ENCODE measurements at regions not wholly inside any gene's neighbourhood (a gene's known extent, or its start where the extent isn't known, plus 50 kb on each side); places are given as distances from the start of the nearest gene placed in this dataset.
"Not testable (repeated sequence)": the region's sequence is repeated elsewhere in the genome, so short reads cannot be mapped to it uniquely, and the experiment has no call there.

- DNase-seq (ENCODE audit: low read depth in 2 of 2) = no peak
These were observed 911.1 kb downstream of the KCNT2 start for GRCh38 chr1:195697130-195697529.

- no peak for DNase-seq (ENCODE audit: low read depth in 2 of 2)
These were observed 921.5 kb downstream of the KCNT2 start for GRCh38 chr1:195686764-195687163.

DNA sequence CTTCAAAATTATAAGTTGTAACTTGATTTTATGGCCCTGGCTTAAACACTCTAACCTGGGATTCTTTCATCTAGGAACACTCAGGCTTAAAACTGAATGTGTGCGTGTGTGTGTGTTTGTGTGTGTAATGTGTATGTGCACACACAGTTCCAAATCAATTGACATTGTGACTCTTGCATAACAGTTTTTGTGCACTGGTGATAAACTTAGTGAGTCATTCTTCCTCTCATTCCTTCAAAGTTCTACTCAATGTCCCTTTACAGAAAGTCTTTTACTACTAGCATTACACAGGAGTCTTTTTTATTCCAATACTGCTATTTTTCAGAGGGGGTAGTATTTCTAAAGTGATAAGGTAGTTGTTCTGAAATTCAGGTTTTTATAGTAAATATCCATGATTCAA is 943.6 kb downstream of the KCNT2 start:
- DNase-seq (ENCODE audit: low read depth in 2 of 2) = no peak

GRCh38 chr1:195663549-195664280 is 944.5 kb downstream of the KCNT2 start:
- no peak for DNase-seq (ENCODE audit: low read depth in 2 of 2)

- no peak for DNase-seq (ENCODE audit: low read depth in 2 of 2)
These were observed 951.5 kb downstream of the KCNT2 start for GRCh38 chr1:195656780-195657179.

DNA sequence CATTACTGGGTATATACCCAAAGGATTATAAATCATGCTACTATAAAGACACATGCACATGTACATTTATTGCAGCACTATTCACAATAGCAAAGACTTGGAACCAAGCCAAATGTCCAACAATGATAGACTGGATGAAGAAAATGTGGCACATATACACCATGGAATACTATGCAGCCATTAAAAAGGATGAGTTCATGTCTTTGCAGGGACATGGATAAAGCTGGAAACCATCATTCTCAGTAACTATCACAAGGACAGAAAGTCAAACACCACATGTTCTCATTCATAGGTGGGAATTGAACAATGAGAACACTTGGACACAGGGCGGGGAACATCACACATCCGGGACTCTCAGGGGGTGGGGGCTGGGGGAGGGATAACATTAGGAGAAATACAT is 959.4 kb downstream of the KCNT2 start:
- DNase-seq (ENCODE audit: low read depth in 2 of 2) = not testable (repeated sequence)

GRCh38 chr1:195637539-195637938 is 970.7 kb downstream of the KCNT2 start:
- no peak for DNase-seq (ENCODE audit: low read depth in 2 of 2)

- no peak for DNase-seq (ENCODE audit: low read depth in 2 of 2)
These were observed 990.0 kb downstream of the KCNT2 start for GRCh38 chr1:195618287-195618686.

DNA sequence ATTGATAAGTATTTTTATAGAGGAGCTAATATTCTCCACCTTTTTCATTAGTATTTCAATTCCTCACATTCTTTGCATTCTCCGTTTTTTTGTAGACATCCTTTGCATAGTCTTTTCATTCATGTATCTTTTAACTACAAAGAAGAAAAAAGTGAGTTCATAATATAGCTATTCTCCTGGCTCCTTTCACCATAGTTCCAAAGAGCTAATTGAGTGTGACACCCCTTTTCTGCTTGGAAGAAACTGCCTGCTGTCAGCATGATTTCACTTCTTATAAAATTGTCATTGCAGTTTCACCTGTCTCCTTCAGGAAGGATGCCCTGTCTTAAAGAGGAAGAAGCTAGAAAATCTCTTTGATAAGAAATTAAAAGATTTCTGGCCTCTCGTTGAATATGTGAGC is 991.1 kb downstream of the KCNT2 start:
- no peak for DNase-seq (ENCODE audit: low read depth in 2 of 2)

DNA sequence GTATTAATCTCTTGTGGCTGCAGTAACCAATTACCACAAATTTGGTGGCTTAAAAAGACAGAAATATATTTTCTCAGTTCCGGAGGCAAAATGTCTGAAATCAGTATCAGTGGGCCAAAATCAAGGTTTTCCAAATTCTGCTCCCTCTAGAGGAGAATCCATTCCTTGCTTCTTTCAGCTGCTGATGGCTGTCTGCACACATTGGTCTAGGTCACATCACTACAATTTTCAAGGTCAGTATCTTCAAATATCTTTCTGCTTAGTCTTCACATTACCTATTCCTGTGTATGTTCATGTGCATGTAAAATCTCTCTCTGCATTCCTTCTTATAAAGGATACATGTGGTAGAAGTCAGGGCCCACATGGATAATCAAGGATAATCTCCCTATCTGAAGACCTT is 999.4 kb downstream of the KCNT2 start:
- no peak for DNase-seq (ENCODE audit: low read depth in 2 of 2)

GRCh38 chr1:195606483-195606882 is 1001.8 kb downstream of the KCNT2 start:
- no peak for DNase-seq (ENCODE audit: low read depth in 2 of 2)

DNA sequence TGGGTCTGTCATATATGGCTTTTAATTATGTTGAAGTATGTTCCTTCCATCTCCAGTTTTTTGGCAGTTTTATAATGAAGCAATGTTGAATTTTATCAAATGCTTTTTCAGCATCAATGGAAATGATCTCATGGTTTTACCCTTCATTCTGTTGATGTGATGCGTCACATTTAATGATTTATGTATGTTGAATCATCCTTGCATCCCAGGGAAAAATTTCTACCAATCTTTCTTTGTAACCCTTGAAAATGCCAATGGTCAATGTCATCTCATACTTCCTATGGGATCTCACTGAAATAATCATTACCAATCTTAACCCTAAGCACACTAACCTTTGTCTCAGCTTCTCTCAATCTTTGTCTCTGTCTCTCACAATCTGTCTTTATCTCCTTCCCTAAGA is 1004.0 kb downstream of the KCNT2 start:
- no peak for DNase-seq (ENCODE audit: low read depth in 2 of 2)

DNA sequence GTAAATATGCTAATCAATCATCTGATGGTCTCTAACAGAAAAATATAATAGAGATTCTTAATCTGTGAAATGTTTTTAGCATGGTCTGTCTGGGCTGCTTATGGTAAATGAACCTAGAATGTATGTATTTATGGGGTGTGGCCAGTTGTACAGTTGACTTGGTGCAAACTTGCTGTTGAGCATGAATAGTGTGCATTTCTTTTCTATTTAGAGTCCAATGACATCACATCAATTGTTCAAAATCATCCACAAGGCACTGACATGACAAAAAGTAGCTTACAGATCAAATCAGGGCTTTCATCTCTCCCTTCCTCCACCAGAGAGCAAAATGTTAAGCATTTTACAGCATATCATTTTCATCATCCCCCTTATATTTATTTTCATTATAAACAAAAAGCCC is 1010.3 kb downstream of the KCNT2 start:
- no peak for DNase-seq (ENCODE audit: low read depth in 2 of 2)

- no peak for DNase-seq (ENCODE audit: low read depth in 2 of 2)
These were observed 1013.5 kb downstream of the KCNT2 start for GRCh38 chr1:195594773-195595172.

- DNase-seq (ENCODE audit: low read depth in 2 of 2) = no peak
These were observed 1013.9 kb downstream of the KCNT2 start for GRCh38 chr1:195594322-195594721.

DNA sequence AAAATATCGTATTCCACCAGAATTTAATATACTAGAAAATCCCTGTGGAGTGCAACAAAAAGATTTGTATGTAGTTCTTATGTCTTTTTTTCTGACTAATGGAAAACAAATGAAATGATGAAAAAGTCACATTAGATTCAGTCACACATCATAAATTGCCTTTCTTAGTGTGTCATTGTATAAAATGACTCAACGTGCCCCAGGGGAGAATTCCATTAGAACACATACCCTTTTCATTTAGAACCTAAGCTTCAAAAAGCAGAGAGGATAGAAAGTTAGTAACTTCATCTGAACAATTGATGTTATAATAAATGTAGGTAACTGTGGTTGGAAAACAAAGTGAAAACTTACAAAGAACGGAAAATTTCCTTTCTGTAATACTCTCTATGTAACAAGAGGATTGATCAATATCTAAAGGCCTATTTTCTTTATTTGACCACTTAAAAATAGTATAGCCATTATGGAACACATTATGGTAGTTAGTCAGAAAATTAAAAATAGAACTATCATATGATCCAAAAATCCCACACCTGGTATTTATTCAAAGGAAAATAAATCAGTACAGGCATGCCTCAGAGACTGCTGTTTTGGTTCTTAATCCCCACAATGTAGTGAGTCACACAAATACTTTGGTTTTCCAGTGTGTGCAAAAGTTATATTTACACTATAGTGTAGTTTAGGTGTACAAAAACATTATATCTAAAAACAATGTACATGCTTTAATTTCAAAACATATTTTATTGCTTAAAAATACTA is 1016.1 kb downstream of the KCNT2 start:
- no peak for DNase-seq (ENCODE audit: low read depth in 2 of 2)

DNA sequence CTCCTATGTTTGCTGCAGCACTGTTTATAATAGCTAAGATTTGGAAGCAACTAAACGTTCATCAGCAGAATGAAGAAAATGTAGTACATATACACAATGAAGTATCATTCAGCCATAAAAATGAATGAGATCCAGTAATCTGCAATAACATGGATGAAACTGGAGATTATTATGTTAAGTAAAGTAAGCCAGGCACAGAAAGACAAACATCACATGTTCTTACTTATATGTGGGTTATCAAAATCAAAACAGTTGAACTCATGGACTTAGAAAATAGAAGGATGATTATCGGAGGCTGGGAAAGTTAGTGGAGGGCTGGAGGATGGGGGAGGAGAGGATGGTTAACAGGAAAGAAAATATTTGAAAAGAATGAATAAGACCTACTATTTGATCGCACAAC is 1017.6 kb downstream of the KCNT2 start:
- no peak for DNase-seq (ENCODE audit: low read depth in 2 of 2)

DNA sequence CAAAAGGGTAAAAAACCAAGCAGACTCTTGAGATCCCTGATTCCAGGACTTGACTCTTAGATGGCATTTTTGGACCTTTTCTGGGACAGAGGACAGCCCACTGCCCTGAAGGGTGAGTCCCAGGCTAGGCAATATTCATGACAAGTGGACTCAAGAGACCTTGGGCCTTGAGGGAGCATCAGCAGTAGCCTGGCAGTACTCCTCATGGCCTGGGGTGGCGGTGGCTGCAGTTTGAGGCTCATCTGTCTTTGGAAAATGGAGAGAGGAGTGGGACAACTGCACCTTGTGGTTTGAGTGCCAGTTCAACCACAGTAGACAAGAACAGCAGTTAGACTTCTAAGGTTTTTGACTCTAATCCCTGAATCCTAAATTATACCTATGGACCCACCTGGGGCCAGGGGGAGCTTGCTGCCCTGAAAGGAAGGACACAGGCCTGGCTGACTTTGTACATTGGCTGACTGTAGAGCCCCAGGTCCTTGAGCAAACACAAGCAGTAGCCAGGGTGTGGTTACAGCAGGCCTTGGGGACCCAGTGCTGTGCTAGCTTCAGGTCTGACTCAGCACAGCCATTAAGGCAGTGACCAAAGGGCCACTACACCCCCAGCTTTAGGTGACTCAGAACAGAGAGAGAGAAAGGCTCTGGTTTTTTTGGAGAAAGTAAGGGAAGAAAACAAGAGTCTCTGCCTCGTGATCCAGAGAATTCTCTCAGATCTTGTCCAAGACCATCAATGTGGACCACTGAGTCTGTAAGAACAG is 1023.2 kb downstream of the KCNT2 start:
- no peak for DNase-seq (ENCODE audit: low read depth in 2 of 2)

DNA sequence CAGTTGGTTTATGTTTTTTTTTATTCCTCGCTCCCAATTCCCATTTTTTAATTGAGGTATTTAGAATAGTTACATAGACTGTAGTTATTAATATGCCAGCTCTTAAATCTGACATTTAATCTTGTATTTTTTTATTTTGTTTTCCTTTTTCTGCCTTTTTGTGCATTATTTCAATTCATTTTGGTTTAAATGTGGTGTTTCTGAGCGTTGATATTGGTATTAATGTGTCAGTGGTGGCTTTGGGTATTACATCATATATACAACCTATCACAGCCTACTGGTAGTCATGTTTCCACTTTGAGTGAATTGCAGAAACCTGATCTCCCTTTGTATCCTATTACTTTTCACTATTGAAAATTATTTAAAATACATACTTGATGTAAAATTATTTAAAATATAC is 1027.3 kb downstream of the KCNT2 start:
- DNase-seq (ENCODE audit: low read depth in 2 of 2) = no peak

- no peak for DNase-seq (ENCODE audit: low read depth in 2 of 2)
These were observed 1030.5 kb downstream of the KCNT2 start for GRCh38 chr1:195577748-195578147.

- DNase-seq (ENCODE audit: low read depth in 2 of 2) = no peak
These were observed 1031.6 kb downstream of the KCNT2 start for GRCh38 chr1:195576641-195577040.

DNA sequence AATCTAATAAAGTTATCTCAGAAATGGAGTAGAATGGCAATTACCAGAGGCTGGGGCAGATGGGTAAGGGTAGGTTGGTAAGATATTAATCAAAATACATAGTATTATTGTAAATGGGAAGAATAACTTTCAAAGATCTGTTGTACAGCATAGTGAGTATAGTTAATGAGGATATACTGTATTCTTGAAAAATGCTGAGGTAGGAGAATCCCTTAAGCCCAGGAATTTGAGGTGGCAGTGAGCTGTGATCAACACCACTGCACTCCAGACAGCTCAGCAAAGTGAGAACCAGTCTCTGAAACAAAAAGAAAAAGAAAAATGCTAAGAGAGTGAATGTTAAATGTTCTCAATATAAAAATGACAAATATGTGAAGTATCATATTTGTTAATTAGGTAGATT is 1033.7 kb downstream of the KCNT2 start:
- DNase-seq (ENCODE audit: low read depth in 2 of 2) = no peak

- DNase-seq (ENCODE audit: low read depth in 2 of 2) = no peak
These were observed 1038.3 kb downstream of the KCNT2 start for GRCh38 chr1:195569934-195570333.
